ENCODE measurements at regions not wholly inside any gene's neighbourhood (a gene's known extent, or its start where the extent isn't known, plus 50 kb on each side); places are given as distances from the start of the nearest gene placed in this dataset.

- TF ChIP-seq ZNF391 (tag by site-specific recombination; IDR thresholded peaks at IDR 0.05; ENCODE audit: borderline replicate concordance, low read depth) (no peak), PRDM10 (tag by site-specific recombination; IDR thresholded peaks at IDR 0.05) (no peak), SP2 (tag by site-specific recombination; IDR thresholded peaks at IDR 0.05) (no peak), ZNF513 (tag by site-specific recombination; IDR thresholded peaks at IDR 0.05) (no peak), ZNF548 (tag by site-specific recombination; IDR thresholded peaks at IDR 0.05) (no peak), ZNF169 (tag by site-specific recombination; IDR thresholded peaks at IDR 0.05) (no peak), ZNF776 (tag by site-specific recombination; IDR thresholded peaks at IDR 0.05; ENCODE audit: borderline replicate concordance) (no peak), ZNF701 (tag by site-specific recombination; IDR thresholded peaks at IDR 0.05) (no peak), ZNF677 (tag by site-specific recombination; IDR thresholded peaks at IDR 0.05) (no peak), ZNF202 (tag by site-specific recombination; IDR thresholded peaks at IDR 0.05; ENCODE audit: borderline replicate concordance) (no peak), REPIN1 (tag by site-specific recombination; IDR thresholded peaks at IDR 0.05; ENCODE audit: low read depth) (no peak), ZFHX2 (tag by site-specific recombination; conservative IDR thresholded peaks at IDR 0.05) (no peak), ZNF610 (tag by site-specific recombination; IDR thresholded peaks at IDR 0.05; ENCODE audit: borderline replicate concordance) (no peak)
Observed at GRCh38 chr5:169431386-169431785, 130.4 kb upstream of the SLIT3 start (continued).

GRCh38 chr5:169430671-169431070 is 129.7 kb upstream of the SLIT3 start:
- no peak overlapping the region for H3K27ac ChIP-seq (ENCODE audit: extremely low read depth, low read depth, low read length)
- H3K4me3 ChIP-seq (ENCODE audit: low read depth, low read length) = no peak overlapping the region
- TF ChIP-seq ZNF146 (tag by site-specific recombination; IDR thresholded peaks at IDR 0.05) (no peak), ZNF391 (tag by site-specific recombination; IDR thresholded peaks at IDR 0.05; ENCODE audit: borderline replicate concordance, low read depth) (no peak), ZNF24 (tag by site-specific recombination; IDR thresholded peaks at IDR 0.05) (no peak), ZNF23 (tag by site-specific recombination; IDR thresholded peaks at IDR 0.05; ENCODE audit: borderline replicate concordance) (no peak)
- H3K36me3 ChIP-seq (ENCODE audit: control insufficient read depth in 2 of 2, insufficient read depth in 1 of 2, low read length in 2 of 2) = no peaks in the 10 kb centered on the region
- CTCF ChIA-PET = no interaction called here
- H3K9me3 ChIP-seq (ENCODE audit: control insufficient read depth, insufficient read depth, low read depth, low read length) = no peaks in the 10 kb centered on the region
- POLR2A ChIA-PET = no interaction called here
- no peaks in the 10 kb centered on the region for H3K4me1 ChIP-seq (ENCODE audit: control insufficient read depth, insufficient read depth, low read length)

- no peaks in the 10 kb centered on the region for H3K9me3 ChIP-seq (ENCODE audit: control insufficient read depth, insufficient read depth, low read depth, low read length)
- no peak overlapping the region for H3K27ac ChIP-seq (ENCODE audit: extremely low read depth, low read depth, low read length)
- POLR2A ChIA-PET = no interaction called here
- H3K36me3 ChIP-seq (ENCODE audit: control insufficient read depth in 2 of 2, insufficient read depth in 1 of 2, low read length in 2 of 2) = no peaks in the 10 kb centered on the region
- CTCF ChIA-PET = no interaction called here
- TF ChIP-seq PRDM6 (tag by site-specific recombination; IDR thresholded peaks at IDR 0.05) (no peak), SETDB1 (IDR thresholded peaks at IDR 0.05; ENCODE audit: insufficient read length, low read length) (no peak), ZNF704 (tag by site-specific recombination; IDR thresholded peaks at IDR 0.05) (no peak), WT1 (tag by site-specific recombination; IDR thresholded peaks at IDR 0.05) (no peak), ZNF626 (tag by site-specific recombination; IDR thresholded peaks at IDR 0.05) (no peak), ZNF580 (tag by site-specific recombination; IDR thresholded peaks at IDR 0.05) (no peak), ZNF677 (tag by site-specific recombination; IDR thresholded peaks at IDR 0.05) (no peak), ZNF155 (tag by site-specific recombination; IDR thresholded peaks at IDR 0.05) (no peak)
- no peaks in the 10 kb centered on the region for H3K4me1 ChIP-seq (ENCODE audit: control insufficient read depth, insufficient read depth, low read length)
- no peak overlapping the region for H3K4me3 ChIP-seq (ENCODE audit: low read depth, low read length)
Observed at GRCh38 chr5:169429044-169429443, 128.1 kb upstream of the SLIT3 start.

Measured in HEK293 (cell line).